SK-N-SH (cell line): ENCODE measurements at regions not wholly inside any gene's neighbourhood (a gene's known extent, or its start where the extent isn't known, plus 50 kb on each side); places are given as distances from the start of the nearest gene placed in this dataset.

ENCODE experiments used
- CTCF ChIA-PET: fragments of 300-600, 350-600 bp; formaldehyde crosslinking; extraction: SDS; loops from one replicate; lab custom pipeline; 2021; lab: Yijun Ruan, JAX
- POLR2A ChIA-PET: fragments of 350-600 bp; sonication (Branson Sonifier 250); formaldehyde crosslinking; extraction: SDS; loops from one replicate; lab custom pipeline; 2020; ENCODE audit warnings: antibody characterized with exemption, inconsistent platforms; lab: Yijun Ruan, JAX
- DNase-seq: peaks from one replicate; pipeline ENCODE4 v3.0.0; 2012
- H2AFZ ChIP-seq: fragments of 200-600 bp; sonication (generic); 2 replicates; pipeline ENCODE4 v1.8.1; 2016; ENCODE audit warnings: antibody characterized with exemption, mild to moderate bottlenecking, low read depth
- H3F3A ChIP-seq: fragments of 200-600 bp; sonication (generic); replicated peaks from 2 replicates; pipeline ENCODE3; 2016; ENCODE audit warnings: antibody characterized with exemption, mild to moderate bottlenecking; ENCODE audit not compliant: insufficient read depth
- H3K27ac ChIP-seq, 2 experiments: fragments of 200-500 bp in 1 of 2; fragments of 200-600 bp in 1 of 2; sonication (Bioruptor generic) in 1 of 2; sonication (generic), shearing (Covaris generic) in 1 of 2; 2 replicates each; pipeline versions ENCODE4 v1.5.1 to v1.6.1; 2014 to 2016; ENCODE audit warnings: low read depth in 2 of 2, inconsistent platforms in 1 of 2, low read length in 1 of 2, mild to moderate bottlenecking in 1 of 2, mixed read lengths in 1 of 2
- H3K27me3 ChIP-seq: fragments of 200-600 bp; sonication (generic), shearing (Covaris generic); 2 replicates; pipeline ENCODE4 v1.6.1; 2016; ENCODE audit warnings: mixed run types; ENCODE audit not compliant: insufficient read depth
- H3K36me3 ChIP-seq, 2 experiments: fragments of 200-500 bp in 1 of 2; fragments of 200-600 bp in 1 of 2; sonication (Bioruptor generic) in 1 of 2; sonication (generic) in 1 of 2; replicated peaks in 1 of 2; 2 replicates each; pipeline versions ENCODE3 to v1.5.1; 2014 to 2016; ENCODE audit warnings: low read length in 1 of 2, mild to moderate bottlenecking in 1 of 2; ENCODE audit not compliant: insufficient read depth in 2 of 2, control insufficient read depth in 1 of 2
- H3K4me1 ChIP-seq, 2 experiments: fragments of 200-500 bp in 1 of 2; fragments of 200-600 bp in 1 of 2; sonication (Bioruptor generic) in 1 of 2; sonication (generic), shearing (Covaris generic) in 1 of 2; 2 replicates each; pipeline versions ENCODE4 v1.5.1 to v1.6.1; 2014 to 2016; ENCODE audit warnings: low read depth in 1 of 2, low read length in 1 of 2, mixed run types in 1 of 2; ENCODE audit not compliant: insufficient read depth in 2 of 2, control insufficient read depth in 1 of 2
- H3K4me2 ChIP-seq: fragments of 200-600 bp; sonication (generic), shearing (Covaris generic); 2 replicates; pipeline ENCODE4 v1.6.1; 2017; ENCODE audit warnings: mixed run types
- H3K4me3 ChIP-seq, 2 experiments: fragments of 200-500 bp in 1 of 2; fragments of 200-600 bp in 1 of 2; sonication (Bioruptor generic) in 1 of 2; sonication (generic), shearing (Covaris generic) in 1 of 2; 2 replicates each; pipeline versions ENCODE4 v1.5.1 to v1.8.1; 2014 to 2016; ENCODE audit warnings: low read depth in 2 of 2, inconsistent platforms in 1 of 2, low read length in 1 of 2, mild to moderate bottlenecking in 1 of 2, mixed read lengths in 1 of 2, moderate library complexity in 1 of 2
- H3K79me2 ChIP-seq: fragments of 200-600 bp; sonication (generic); 2 replicates; pipeline ENCODE4 v1.8.1; 2017; ENCODE audit warnings: mild to moderate bottlenecking; ENCODE audit not compliant: insufficient read depth
- H3K9ac ChIP-seq: fragments of 200-600 bp; sonication (generic); 2 replicates; pipeline ENCODE4 v1.6.1; 2017; ENCODE audit warnings: mixed run types
- H3K9me2 ChIP-seq: fragments of 200-600 bp; sonication (generic); 2 replicates; pipeline ENCODE4 v1.6.1; 2017; ENCODE audit warnings: mixed run types
- H3K9me3 ChIP-seq: fragments of 200-600 bp; sonication (generic); 2 replicates; pipeline ENCODE4 v1.6.1; 2017; ENCODE audit warnings: mixed run types, mild to moderate bottlenecking, moderate library complexity
- H4K20me1 ChIP-seq: fragments of 200-600 bp; sonication (generic); 2 replicates; pipeline ENCODE4 v1.6.1; 2017; ENCODE audit warnings: mild to moderate bottlenecking, mixed run types; ENCODE audit not compliant: insufficient read depth
- EP300 ChIP-seq, 2 experiments: IDR thresholded peaks; 2 replicates each; pipeline versions ENCODE4 v1.4.0 to v1.6.1; 2012; ENCODE audit warnings: borderline replicate concordance in 1 of 2, low read depth in 1 of 2, low read length in 1 of 2
- FOSL2 ChIP-seq: IDR thresholded peaks from 2 replicates; pipeline ENCODE4 v1.4.0; 2012; ENCODE audit warnings: low read depth, mild to moderate bottlenecking, moderate library complexity, borderline replicate concordance
- FOXJ3 ChIP-seq: sonication (generic); formaldehyde crosslinking; IDR thresholded peaks from 2 replicates; pipeline ENCODE4 v1.5.1; 2020; ENCODE audit warnings: mild to moderate bottlenecking, missing genetic modification reagents
- MXI1 ChIP-seq: IDR thresholded peaks from 2 replicates; pipeline ENCODE4 v1.6.1; 2012; ENCODE audit warnings: mild to moderate bottlenecking, low read depth, low read length, improper control_type of control experiment
- NFIC ChIP-seq: IDR thresholded peaks from 2 replicates; pipeline ENCODE4 v1.4.0; 2012; ENCODE audit warnings: borderline replicate concordance
- SMC3 ChIP-seq: IDR thresholded peaks from 2 replicates; pipeline ENCODE4 v1.6.1; 2012; ENCODE audit warnings: low read depth, low read length, improper control_type of control experiment
- WGBS: methylation state at CpG from one replicate; pipeline ENCODE4 v1.1.6; 2017; ENCODE audit warnings: low lambda C conversion rate; 5-methylcytosine and 5-hydroxymethylcytosine counted together
- TF ChIP-seq, protein P1 (sequence below): IDR thresholded peaks from 2 replicates; pipeline ENCODE4; 2012
- TF ChIP-seq, protein P2 (sequence below): IDR thresholded peaks from 2 replicates; pipeline ENCODE4 v1.4.0; 2012; ENCODE audit warnings: low read depth

DNA sequence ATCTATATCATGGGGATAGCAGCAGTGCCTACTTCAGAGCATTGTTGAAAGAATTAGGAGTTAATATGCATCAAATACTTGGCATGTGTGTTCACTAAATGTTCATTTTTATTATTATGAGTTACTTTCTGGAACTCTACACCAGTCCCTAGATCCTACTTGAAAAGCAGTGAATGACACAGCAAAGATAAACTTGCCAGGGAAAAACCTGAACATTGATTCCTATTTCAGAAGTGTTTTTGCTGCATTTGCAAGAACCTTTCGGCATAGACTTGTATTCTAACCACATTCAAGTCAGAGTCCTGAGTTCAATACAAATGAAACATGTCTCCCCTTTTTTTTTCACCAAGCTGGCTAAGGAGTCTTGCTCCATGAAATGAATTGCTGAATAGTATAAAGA, 187.4 kb upstream of the TAB2 start (continued):
- TF ChIP-seq FOSL2 (no peak), FOXJ3 (no peak)
- TF ChIP-seq, protein P1, sequence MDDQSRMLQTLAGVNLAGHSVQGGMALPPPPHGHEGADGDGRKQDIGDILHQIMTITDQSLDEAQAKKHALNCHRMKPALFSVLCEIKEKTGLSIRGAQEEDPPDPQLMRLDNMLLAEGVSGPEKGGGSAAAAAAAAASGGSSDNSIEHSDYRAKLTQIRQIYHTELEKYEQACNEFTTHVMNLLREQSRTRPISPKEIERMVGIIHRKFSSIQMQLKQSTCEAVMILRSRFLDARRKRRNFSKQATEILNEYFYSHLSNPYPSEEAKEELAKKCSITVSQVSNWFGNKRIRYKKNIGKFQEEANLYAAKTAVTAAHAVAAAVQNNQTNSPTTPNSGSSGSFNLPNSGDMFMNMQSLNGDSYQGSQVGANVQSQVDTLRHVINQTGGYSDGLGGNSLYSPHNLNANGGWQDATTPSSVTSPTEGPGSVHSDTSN = no peak

DNA sequence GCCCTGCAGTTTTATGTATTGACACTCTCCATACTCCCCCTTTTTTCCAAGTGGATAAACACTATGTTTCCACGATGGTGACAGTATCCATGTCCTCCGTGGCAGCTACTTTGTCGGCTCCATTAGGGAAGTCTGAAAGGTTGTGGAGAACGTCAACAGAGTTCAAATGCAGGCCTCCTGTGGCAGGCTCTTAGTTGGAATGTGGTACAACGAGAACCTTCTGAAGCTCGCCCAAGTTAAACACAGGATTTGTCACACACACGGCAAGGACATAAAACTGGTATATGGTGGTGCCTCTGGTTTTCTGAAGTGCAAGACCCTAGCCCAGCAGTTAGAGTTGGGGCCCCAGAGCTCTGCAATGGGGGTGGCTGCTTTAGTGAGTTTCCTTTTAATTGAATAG, 187.0 kb upstream of the TAB2 start:
- no peak overlapping the region for H2AFZ ChIP-seq
- POLR2A ChIA-PET = no interaction called here
- H3K9me2 ChIP-seq = no peaks in the 10 kb centered on the region
- H3F3A ChIP-seq = no peaks in the 10 kb centered on the region
- peaks cover 5% of the 10 kb centered on the region; the same call in 1 of the 2 replicates for H3K9me3 ChIP-seq
- no peak overlapping the region for H3K9ac ChIP-seq
- H3K4me2 ChIP-seq = no peak overlapping the region
- H3K27ac ChIP-seq = no peak overlapping the region
- no peak for DNase-seq
- CTCF ChIA-PET = interaction anchor here (0.6 kb wide), 1 partner anchor 644 kb away, joined by 3 read pairs; no protein-coding TSS in a partner anchor
- H3K4me3 ChIP-seq = no peak overlapping the region
- H3K27me3 ChIP-seq = no peaks in the 10 kb centered on the region
- peaks cover 0 to 10% of the 10 kb centered on the region in 2 experiments; a peak in 2 of 4 replicates for H3K4me1 ChIP-seq
- H3K79me2 ChIP-seq = no peaks in the 10 kb centered on the region
- no peaks in the 10 kb centered on the region for H3K36me3 ChIP-seq
- WGBS = 79% methylated on average over 7 of the region's 7 CpGs
- no peaks in the 10 kb centered on the region for H4K20me1 ChIP-seq
- TF ChIP-seq, protein P2, sequence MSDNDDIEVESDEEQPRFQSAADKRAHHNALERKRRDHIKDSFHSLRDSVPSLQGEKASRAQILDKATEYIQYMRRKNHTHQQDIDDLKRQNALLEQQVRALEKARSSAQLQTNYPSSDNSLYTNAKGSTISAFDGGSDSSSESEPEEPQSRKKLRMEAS = no peak
- TF ChIP-seq MXI1 = no peak
- TF ChIP-seq NFIC = no peak
- TF ChIP-seq SMC3 = no peak
- TF ChIP-seq, all 33 proteins: peak for 0

DNA sequence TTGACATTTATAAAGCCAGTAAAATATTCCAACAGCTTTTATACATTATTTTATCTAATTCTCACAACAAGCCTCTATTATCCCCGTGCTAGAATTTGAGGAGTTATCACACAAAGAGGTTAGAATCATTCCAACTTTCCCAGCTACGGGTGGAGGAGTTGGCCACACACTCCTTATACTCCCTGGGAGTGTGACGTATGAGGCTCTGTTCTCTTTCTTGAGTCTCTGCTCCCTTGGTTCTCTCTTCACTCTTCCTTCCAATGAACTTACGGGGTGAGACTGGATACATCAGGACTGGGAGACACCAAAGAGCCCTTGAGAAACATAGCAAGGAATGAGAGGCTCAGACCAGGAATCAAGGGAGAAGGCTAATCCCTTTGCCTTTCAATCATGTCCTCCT, 185.6 kb upstream of the TAB2 start:
- no peaks in the 10 kb centered on the region for H3K9me2 ChIP-seq
- H3K9ac ChIP-seq = no peak overlapping the region
- no peaks in the 10 kb centered on the region for H3F3A ChIP-seq
- ChIA-PET POLR2A (interaction anchor here (0.6 kb wide), 1 partner anchor 96 kb away, joined by 3 read pairs; no protein-coding TSS in a partner anchor), CTCF (interaction anchor here (0.8 to 1.0 kb wide), 2 partner anchors 13 to 300 kb away, joined by 3 read pairs; no protein-coding TSS in a partner anchor)
- H3K27me3 ChIP-seq = no peaks in the 10 kb centered on the region
- DNase-seq = no peak
- peaks cover 2% of the 10 kb centered on the region; the same call in 1 of the 2 replicates for H3K9me3 ChIP-seq
- TF ChIP-seq FOSL2 (no peak), EP300 (IDR thresholded peaks at IDR 0.05; ENCODE audit: borderline replicate concordance in 1 of 2, low read depth in 1 of 2, low read length in 1 of 2) (no peak)
- TF ChIP-seq, protein P2 = no peak
- TF ChIP-seq, all 33 proteins: peak for 0
- H3K4me1 ChIP-seq = peaks cover 0 to 10% of the 10 kb centered on the region in 2 experiments; a peak in 2 of 4 replicates
- no peaks in the 10 kb centered on the region for H4K20me1 ChIP-seq
- no peaks in the 10 kb centered on the region for H3K79me2 ChIP-seq
- H2AFZ ChIP-seq = no peak overlapping the region
- H3K36me3 ChIP-seq = no peaks in the 10 kb centered on the region
- 63% methylated on average over 4 of the region's 4 CpGs for WGBS
- no peak overlapping the region for H3K4me3 ChIP-seq
- H3K27ac ChIP-seq = no peak overlapping the region
- no peak overlapping the region for H3K4me2 ChIP-seq
